OCI-LY3 (cell line): ENCODE measurements at regions not wholly inside any gene's neighbourhood (a gene's known extent, or its start where the extent isn't known, plus 50 kb on each side); places are given as distances from the start of the nearest gene placed in this dataset.

Experiments used
- EZH2phosphoT487 ChIP-seq: fragments of 200-600 bp; shearing (Covaris generic); IDR thresholded peaks from 2 replicates; pipeline ENCODE4 v1.6.1; 2018; ENCODE audit warnings: antibody characterized with exemption, mixed run types, low read depth
- TF ChIP-seq, protein P1 (sequence below): fragments of 200-600, 300-600 bp; sonication (generic); IDR thresholded peaks from 2 replicates; pipeline ENCODE4 v1.5.1; 2014; ENCODE audit warnings: antibody characterized with exemption, low read length, low read depth

DNA sequence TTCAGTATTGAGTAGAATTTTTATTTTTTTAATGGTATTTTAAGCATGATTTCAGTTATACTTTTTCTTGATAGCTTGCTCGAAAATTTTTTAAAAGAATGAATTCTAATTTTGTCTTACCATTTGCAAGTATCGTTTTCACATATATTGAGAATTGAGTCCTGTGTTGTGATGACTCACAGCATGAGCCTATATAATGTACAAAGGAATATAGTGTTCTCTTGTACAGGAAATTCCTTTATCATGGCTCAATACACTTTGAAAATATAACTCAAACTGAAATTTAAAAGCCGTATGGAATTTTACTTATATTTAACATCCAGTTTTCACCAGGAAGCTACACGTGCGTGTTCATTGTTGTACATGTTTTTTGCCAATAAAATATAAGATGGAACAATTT, 161.1 kb upstream of the TMTC4 start:
- TF ChIP-seq, protein P1, sequence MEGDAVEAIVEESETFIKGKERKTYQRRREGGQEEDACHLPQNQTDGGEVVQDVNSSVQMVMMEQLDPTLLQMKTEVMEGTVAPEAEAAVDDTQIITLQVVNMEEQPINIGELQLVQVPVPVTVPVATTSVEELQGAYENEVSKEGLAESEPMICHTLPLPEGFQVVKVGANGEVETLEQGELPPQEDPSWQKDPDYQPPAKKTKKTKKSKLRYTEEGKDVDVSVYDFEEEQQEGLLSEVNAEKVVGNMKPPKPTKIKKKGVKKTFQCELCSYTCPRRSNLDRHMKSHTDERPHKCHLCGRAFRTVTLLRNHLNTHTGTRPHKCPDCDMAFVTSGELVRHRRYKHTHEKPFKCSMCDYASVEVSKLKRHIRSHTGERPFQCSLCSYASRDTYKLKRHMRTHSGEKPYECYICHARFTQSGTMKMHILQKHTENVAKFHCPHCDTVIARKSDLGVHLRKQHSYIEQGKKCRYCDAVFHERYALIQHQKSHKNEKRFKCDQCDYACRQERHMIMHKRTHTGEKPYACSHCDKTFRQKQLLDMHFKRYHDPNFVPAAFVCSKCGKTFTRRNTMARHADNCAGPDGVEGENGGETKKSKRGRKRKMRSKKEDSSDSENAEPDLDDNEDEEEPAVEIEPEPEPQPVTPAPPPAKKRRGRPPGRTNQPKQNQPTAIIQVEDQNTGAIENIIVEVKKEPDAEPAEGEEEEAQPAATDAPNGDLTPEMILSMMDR, result no peak
- TF ChIP-seq EZH2phosphoT487, result no peak
